Hepatocyte (in vitro differentiated cells): ENCODE measurements at regions not wholly inside any gene's neighbourhood (a gene's known extent, or its start where the extent isn't known, plus 50 kb on each side); places are given as distances from the start of the nearest gene placed in this dataset.

ENCODE experiments used
- CTCF ChIP-seq: fragments of 200-600 bp; sonication (generic); IDR thresholded peaks from 2 replicates; pipeline ENCODE4 v1.5.1; 2016; ENCODE audit warnings: antibody characterized with exemption, mild to moderate bottlenecking; ENCODE audit not compliant: poor library complexity
- EZH2phosphoT487 ChIP-seq: fragments of 200-600 bp; sonication (generic); IDR thresholded peaks from one replicate; pipeline ENCODE4 v1.6.1; 2018; ENCODE audit warnings: antibody characterized with exemption, mild to moderate bottlenecking, low read depth, moderate library complexity; ENCODE audit not compliant: unreplicated experiment, severe bottlenecking

- TF ChIP-seq EZH2phosphoT487 = no peak
- TF ChIP-seq CTCF = no peak
Measured at GRCh38 chr3:77807312-77807711, 767.4 kb downstream of the ROBO2 start.
